Keratinocyte (primary cell): ENCODE measurements at regions not wholly inside any gene's neighbourhood (a gene's known extent, or its start where the extent isn't known, plus 50 kb on each side); places are given as distances from the start of the nearest gene placed in this dataset.

ENCODE experiments used
- DNase-seq: peaks from one replicate; pipeline ENCODE4 v3.0.0-alpha.2; 2011; ENCODE audit warnings: low read depth, missing footprints, low spot score
- FAIRE-seq: peaks from 2 replicates; lab custom pipeline; 2011; peaks lifted over from hg19 to GRCh38; lab: Jason Lieb, UNC
- H2AFZ ChIP-seq: 2 replicates; pipeline ENCODE4 v1.6.0; 2012; ENCODE audit warnings: low read length, control low read depth, inconsistent platforms; ENCODE audit not compliant: control insufficient read depth
- H3K27ac ChIP-seq: 2 replicates; pipeline ENCODE4 v1.5.1; 2011; ENCODE audit warnings: low read length; ENCODE audit not compliant: control insufficient read depth, insufficient read depth
- H3K27me3 ChIP-seq: 3 replicates; pipeline ENCODE4 v1.6.0; 2011; ENCODE audit warnings: low read length; ENCODE audit not compliant: control insufficient read depth, insufficient read depth; ENCODE audit errors: extremely low read depth
- H3K36me3 ChIP-seq, 2 experiments: 2 replicates in 1 of 2; 3 replicates in 1 of 2; pipeline ENCODE4 v1.5.1; 2011; ENCODE audit warnings: low read length in 2 of 2, mild to moderate bottlenecking in 1 of 2; ENCODE audit not compliant: control insufficient read depth in 2 of 2, insufficient read depth in 2 of 2; ENCODE audit errors: extremely low read depth in 1 of 2
- H3K4me1 ChIP-seq: 3 replicates; pipeline ENCODE4 v1.5.1; 2011; ENCODE audit warnings: low read length; ENCODE audit not compliant: control insufficient read depth, insufficient read depth; ENCODE audit errors: extremely low read depth
- H3K4me2 ChIP-seq: 3 replicates; pipeline ENCODE4 v1.6.0; 2011; ENCODE audit warnings: low read depth, low read length; ENCODE audit not compliant: control insufficient read depth, insufficient read depth; ENCODE audit errors: extremely low read depth
- H3K4me3 ChIP-seq, 3 experiments: fragments of 200-600 bp in 1 of 3; sonication (generic) in 1 of 3; 2 replicates in 2 of 3; 3 replicates in 1 of 3; pipeline ENCODE4 v1.5.1; 2011 to 2016; ENCODE audit warnings: low read length in 3 of 3, mild to moderate bottlenecking in 3 of 3, control low read depth in 2 of 3, inconsistent platforms in 1 of 3, low read depth in 1 of 3, mixed read lengths in 1 of 3, mixed run types in 1 of 3, moderate library complexity in 1 of 3; ENCODE audit not compliant: control insufficient read depth in 2 of 3, insufficient read depth in 2 of 3; ENCODE audit errors: extremely low read depth in 1 of 3
- H3K79me2 ChIP-seq: 2 replicates; pipeline ENCODE4 v1.6.0; 2012; ENCODE audit warnings: low read length; ENCODE audit not compliant: control insufficient read depth, insufficient read depth
- H3K9ac ChIP-seq: 3 replicates; pipeline ENCODE4 v1.6.0; 2011; ENCODE audit warnings: low read length; ENCODE audit not compliant: control insufficient read depth, insufficient read depth; ENCODE audit errors: extremely low read depth
- H3K9me1 ChIP-seq: 3 replicates; pipeline ENCODE4 v1.6.0; 2011; ENCODE audit warnings: low read length; ENCODE audit not compliant: control insufficient read depth, insufficient read depth; ENCODE audit errors: extremely low read depth
- H3K9me3 ChIP-seq: 2 replicates; pipeline ENCODE4 v1.5.1; 2012; ENCODE audit warnings: low read depth, low read length; ENCODE audit not compliant: control insufficient read depth
- H4K20me1 ChIP-seq: 3 replicates; pipeline ENCODE4 v1.6.0; 2011; ENCODE audit warnings: low read length; ENCODE audit not compliant: control insufficient read depth, insufficient read depth; ENCODE audit errors: extremely low read depth
- EZH2 ChIP-seq: IDR thresholded peaks from one replicate; pipeline ENCODE4 v1.6.1; 2012; ENCODE audit warnings: inconsistent platforms, mild to moderate bottlenecking, low read length, moderate library complexity
- dilution Hi-C: fragments of 300-500 bp; cut with MboI; formaldehyde crosslinking; loops from one replicate; pipeline ENCODE4 v1.7.0; 2020; ENCODE audit warnings: low sequenced_read_pairs; ENCODE audit not compliant: extremely low pct_ligation_motif_present
- TF ChIP-seq, protein P1 (sequence below), 3 experiments: IDR thresholded peaks in 1 of 3; conservative IDR thresholded peaks in 1 of 3; optimal IDR thresholded peaks in 1 of 3; 2 replicates in 2 of 3; 3 replicates in 1 of 3; pipeline versions ENCODE3 to v1.5.1; 2011; ENCODE audit warnings: low read length in 3 of 3, mild to moderate bottlenecking in 3 of 3, moderate library complexity in 2 of 3, control low read depth in 1 of 3, inconsistent platforms in 1 of 3; ENCODE audit not compliant: insufficient read depth in 2 of 3; ENCODE audit errors: extremely low read depth in 1 of 3

DNA sequence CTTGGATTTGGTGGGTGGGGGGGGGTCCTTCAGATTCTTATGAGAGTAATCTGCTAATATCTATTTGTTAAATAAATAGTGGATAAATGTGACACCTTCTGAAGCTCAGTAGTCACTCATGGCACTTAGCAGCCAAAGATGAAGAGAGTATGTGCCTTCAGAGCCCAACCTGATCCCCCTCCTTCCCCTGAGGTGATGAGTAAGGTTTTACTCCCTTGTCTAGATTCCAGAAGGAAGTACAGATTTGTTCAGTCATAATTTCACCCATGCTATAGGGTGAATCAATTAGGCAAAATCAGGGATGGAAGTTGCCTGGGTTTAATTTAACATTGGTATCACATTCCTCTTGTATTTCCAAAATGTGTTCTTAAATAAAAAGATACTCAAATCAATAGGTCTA, 340.3 kb upstream of the ATP2B1 start:
- dilution Hi-C loops = no loop called here
- peaks cover 3% of the 10 kb centered on the region for H3K4me1 ChIP-seq
- DNase-seq (no peak), FAIRE-seq (peak; percentile 44)
- no peak overlapping the region for H3K27ac ChIP-seq
- H3K9me1 ChIP-seq = no peaks in the 10 kb centered on the region
- no peak overlapping the region for H3K4me3 ChIP-seq
- no peaks in the 10 kb centered on the region for H3K27me3 ChIP-seq
- H3K79me2 ChIP-seq = no peaks in the 10 kb centered on the region
- no peak overlapping the region for H3K9ac ChIP-seq
- H2AFZ ChIP-seq = no peak overlapping the region
- no peak overlapping the region for H3K4me2 ChIP-seq
- H3K9me3 ChIP-seq = no peaks in the 10 kb centered on the region
- H3K36me3 ChIP-seq = no peaks in the 10 kb centered on the region
- H4K20me1 ChIP-seq = no peaks in the 10 kb centered on the region
- no peak for TF ChIP-seq EZH2
- TF ChIP-seq, protein P1, sequence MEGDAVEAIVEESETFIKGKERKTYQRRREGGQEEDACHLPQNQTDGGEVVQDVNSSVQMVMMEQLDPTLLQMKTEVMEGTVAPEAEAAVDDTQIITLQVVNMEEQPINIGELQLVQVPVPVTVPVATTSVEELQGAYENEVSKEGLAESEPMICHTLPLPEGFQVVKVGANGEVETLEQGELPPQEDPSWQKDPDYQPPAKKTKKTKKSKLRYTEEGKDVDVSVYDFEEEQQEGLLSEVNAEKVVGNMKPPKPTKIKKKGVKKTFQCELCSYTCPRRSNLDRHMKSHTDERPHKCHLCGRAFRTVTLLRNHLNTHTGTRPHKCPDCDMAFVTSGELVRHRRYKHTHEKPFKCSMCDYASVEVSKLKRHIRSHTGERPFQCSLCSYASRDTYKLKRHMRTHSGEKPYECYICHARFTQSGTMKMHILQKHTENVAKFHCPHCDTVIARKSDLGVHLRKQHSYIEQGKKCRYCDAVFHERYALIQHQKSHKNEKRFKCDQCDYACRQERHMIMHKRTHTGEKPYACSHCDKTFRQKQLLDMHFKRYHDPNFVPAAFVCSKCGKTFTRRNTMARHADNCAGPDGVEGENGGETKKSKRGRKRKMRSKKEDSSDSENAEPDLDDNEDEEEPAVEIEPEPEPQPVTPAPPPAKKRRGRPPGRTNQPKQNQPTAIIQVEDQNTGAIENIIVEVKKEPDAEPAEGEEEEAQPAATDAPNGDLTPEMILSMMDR (optimal IDR thresholded peaks at IDR 0.05 in 1 of 3, IDR thresholded peaks at IDR 0.05 in 1 of 3, conservative IDR thresholded peaks at IDR 0.05 in 1 of 3; ENCODE audit: extremely low read depth in 1 of 3, insufficient read depth in 2 of 3, low read length in 3 of 3) = no peak

DNA sequence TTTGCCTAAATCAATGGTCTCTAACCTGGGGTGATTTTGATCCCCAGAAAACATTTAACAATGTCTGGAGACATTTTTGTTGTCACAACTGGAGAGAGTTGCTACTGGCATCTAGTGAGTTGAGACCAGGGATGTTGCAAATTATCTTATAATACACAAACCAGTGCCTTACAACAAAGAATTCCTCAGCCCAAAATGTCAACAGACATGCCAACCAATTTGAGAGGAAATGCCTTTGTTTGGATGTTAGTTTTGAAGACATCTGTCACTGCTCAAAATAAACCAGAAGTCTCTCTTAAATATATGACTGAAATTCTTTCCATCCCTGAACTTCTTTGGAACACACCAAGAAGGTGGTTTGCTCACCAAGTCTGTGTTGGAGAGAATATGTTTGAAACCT, 336.9 kb upstream of the ATP2B1 start:
- FAIRE-seq (no peak), DNase-seq (no peak)
- no peaks in the 10 kb centered on the region for H3K27me3 ChIP-seq
- no peaks in the 10 kb centered on the region for H4K20me1 ChIP-seq
- H3K4me1 ChIP-seq = peaks cover 14% of the 10 kb centered on the region
- H3K9ac ChIP-seq = no peak overlapping the region
- H2AFZ ChIP-seq = no peak overlapping the region
- no peak overlapping the region for H3K4me2 ChIP-seq
- TF ChIP-seq, protein P1 (optimal IDR thresholded peaks at IDR 0.05 in 1 of 3, IDR thresholded peaks at IDR 0.05 in 1 of 3, conservative IDR thresholded peaks at IDR 0.05 in 1 of 3; ENCODE audit: extremely low read depth in 1 of 3, insufficient read depth in 2 of 3, low read length in 3 of 3) = no peak
- TF ChIP-seq EZH2 = no peak
- H3K9me3 ChIP-seq = no peaks in the 10 kb centered on the region
- no peak overlapping the region for H3K4me3 ChIP-seq
- H3K27ac ChIP-seq = no peak overlapping the region
- H3K79me2 ChIP-seq = no peaks in the 10 kb centered on the region
- dilution Hi-C loops = no loop called here
- no peaks in the 10 kb centered on the region for H3K9me1 ChIP-seq
- H3K36me3 ChIP-seq = no peaks in the 10 kb centered on the region
